GM18505 (cell line): ENCODE measurements at regions not wholly inside any gene's neighbourhood (a gene's known extent, or its start where the extent isn't known, plus 50 kb on each side); places are given as distances from the start of the nearest gene placed in this dataset.

ENCODE experiments used
- ATAC-seq: cut with Tn5 transposase; IDR thresholded peaks from one replicate; pipeline ENCODE4 v1.9.1; 2021; ENCODE audit not compliant: unreplicated experiment
- POLR2A ChIP-seq: IDR thresholded peaks from 4 replicates; pipeline ENCODE4 v1.6.1; 2011; ENCODE audit warnings: borderline replicate concordance; ENCODE audit not compliant: insufficient read depth, insufficient read length; ENCODE audit errors: extremely low read depth

DNA sequence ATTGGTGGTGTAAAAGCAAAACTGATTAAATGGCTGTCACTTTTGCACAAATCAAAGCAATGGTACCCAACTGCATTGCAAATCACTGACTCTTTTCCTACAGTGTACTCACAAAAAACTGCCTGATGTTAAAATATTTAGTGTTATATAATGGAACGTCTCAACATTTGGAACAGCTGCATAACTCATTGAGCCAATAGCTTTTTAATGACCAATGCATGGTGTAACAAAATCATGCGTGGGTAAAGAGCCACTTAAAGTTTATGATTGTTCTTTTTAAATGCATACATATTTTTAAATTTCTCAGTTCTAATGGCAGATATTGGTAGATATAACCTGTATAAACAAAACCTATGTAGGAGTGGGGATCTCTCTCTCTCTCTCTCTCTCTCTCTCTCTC lies 204.0 kb upstream of the MPHOSPH6 start:
- ATAC-seq = no peak
- no peak for TF ChIP-seq POLR2A

GRCh38 chr16:82370282-82370681 lies 200.3 kb upstream of the MPHOSPH6 start:
- ATAC-seq = no peak
- no peak for TF ChIP-seq POLR2A

DNA sequence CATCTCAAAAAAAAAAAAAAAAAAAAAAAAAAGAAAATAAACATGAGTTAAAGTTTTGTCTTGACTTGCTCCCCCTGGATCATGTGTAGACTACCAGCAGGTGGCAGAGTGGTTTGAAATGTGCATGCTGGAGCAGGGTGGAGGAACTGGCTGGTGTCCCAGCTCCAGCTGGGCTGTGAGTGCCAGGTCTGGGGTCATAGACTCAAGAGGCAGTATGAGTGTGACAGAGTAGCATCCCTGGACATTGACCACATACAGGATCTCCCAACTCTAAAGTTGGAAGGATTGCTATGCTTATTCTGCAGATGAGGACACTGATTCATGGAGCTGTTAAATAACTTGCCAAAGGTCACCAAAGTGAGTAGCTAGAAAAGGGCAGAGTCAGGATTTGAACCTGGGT lies 198.0 kb upstream of the MPHOSPH6 start:
- ATAC-seq = no peak
- TF ChIP-seq POLR2A = no peak

GRCh38 chr16:82366462-82366861 lies 196.4 kb upstream of the MPHOSPH6 start:
- ATAC-seq = no peak
- TF ChIP-seq POLR2A = no peak

- no peak for ATAC-seq
- TF ChIP-seq POLR2A = no peak
These were observed 194.7 kb upstream of the MPHOSPH6 start for GRCh38 chr16:82364690-82365089.

DNA sequence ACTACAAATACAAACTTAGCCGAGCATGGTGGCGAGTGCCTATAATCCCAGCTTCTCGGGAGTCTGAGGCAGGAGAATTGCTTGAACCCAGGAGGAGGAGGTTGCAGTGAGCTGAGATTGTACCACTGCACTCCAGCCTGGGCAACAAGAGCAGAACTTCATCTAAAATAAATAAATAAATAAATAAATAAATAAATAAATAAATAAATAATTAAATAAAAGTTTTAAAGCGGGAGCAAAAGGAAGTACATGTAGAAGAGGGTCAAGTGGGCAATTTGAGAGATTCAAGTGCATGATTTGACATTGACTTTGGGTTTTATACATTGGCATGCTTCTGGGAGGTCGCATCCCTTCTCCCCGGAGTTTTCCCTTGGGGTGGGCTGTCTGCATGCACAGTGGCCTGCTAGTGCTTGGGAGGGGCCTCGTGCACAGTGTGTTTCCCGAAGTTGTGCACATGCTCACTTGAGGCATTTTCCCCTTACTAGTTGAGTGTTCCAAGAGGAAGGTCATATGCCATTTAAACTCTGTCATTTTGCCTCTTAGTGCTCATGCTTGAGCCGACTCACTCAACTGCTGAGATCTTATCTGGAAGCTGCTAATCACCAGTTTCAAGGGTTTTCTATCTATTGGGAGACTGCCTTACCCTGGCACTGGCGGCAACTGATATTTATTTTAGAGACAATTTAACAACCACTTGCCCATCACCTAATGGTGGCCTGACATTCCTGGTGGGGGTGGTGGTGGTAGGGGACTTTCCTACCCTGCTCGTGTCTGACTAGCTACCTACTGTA lies 193.2 kb upstream of the MPHOSPH6 start:
- no peak for TF ChIP-seq POLR2A
- no peak for ATAC-seq

GRCh38 chr16:82361885-82362284 lies 191.9 kb upstream of the MPHOSPH6 start:
- TF ChIP-seq POLR2A = no peak
- no peak for ATAC-seq

DNA sequence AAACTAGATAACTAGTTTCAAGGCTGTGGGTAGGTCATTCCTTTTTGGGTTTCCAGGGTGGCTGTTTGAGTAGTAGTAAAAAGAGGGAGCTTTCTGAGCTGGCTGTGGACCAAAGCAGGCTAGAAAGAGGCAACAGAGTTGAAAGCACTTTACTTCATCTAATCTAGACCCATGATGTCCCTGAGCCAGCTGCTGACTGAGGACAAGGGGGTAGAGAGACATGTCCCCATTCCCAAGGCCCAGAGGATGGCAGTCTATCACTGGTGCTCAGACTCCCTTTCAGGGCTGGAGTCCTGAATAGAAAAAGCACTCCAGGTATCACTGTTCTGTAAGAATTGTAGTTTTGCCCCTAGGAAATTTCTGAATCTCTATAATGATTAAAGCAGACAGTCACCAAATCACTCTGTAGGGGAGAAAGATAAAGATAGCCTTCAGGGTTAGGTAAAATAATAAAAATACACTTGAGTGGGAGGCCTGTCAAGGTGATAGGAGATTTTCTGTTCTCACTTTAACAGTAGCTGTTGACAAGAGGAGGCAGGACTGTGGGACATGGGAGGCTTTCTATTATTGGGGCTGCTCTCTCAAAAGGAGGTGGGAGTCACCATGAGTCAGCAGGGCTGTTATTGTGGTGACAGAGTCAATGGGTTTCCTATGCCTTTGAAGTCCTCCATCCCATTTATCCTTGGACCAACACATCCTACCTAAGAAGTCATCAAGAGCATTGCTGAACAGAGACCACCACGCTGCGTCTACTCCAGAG lies 190.2 kb upstream of the MPHOSPH6 start:
- no peak for TF ChIP-seq POLR2A
- ATAC-seq = no peak

DNA sequence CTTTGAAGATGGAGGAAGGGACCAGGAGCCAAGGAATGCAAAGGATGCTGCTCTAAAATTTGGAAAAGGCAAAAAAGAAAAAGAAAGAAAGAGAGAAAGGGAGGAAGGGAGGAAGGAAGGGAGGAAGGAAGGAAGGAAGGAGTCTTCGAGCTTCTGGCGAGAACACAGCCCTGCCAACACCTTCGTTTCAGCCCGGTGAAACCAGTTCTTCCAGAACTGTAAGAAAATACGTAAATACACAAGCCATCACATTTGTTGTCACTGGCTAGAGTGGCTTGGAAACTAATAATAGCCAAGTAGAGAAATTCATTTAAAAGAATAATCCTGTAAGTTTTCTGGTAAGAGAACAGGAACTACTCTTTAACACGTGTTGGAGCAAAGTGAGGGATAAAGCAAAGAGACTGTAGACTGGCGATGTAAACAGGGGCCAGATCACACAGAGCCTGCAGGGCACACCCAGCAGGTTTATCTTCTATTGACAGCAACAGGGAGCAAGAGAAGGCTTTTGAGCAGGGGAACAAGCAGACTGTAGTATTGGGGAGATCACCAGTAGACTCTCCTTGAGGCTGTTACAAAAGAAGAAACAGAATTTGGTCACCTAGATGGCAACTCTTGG lies 188.7 kb upstream of the MPHOSPH6 start:
- no peak for TF ChIP-seq POLR2A
- ATAC-seq = no peak

- no peak for ATAC-seq
- no peak for TF ChIP-seq POLR2A
These were observed 188.1 kb upstream of the MPHOSPH6 start for GRCh38 chr16:82358161-82358560.

GRCh38 chr16:82357237-82357636 lies 187.2 kb upstream of the MPHOSPH6 start:
- no peak for TF ChIP-seq POLR2A
- ATAC-seq = no peak

DNA sequence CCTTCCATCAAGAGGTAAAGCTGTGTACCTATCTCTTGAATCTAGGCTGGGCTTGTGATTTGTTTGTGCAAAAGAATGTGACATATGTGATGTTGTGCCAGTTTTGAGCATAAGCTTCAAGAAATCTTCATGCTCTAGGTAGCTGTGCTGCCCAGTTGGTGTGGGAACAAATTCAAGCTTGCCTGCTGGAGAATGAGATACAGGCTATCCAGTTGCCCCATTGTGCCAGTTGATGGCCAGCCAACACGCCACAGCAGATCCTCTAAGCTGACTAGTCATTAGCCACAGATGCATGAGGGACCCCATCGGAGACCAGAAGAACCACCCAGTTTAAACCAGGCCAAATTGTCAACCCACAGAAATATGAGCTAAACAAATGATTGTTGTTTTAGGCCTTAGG lies 180.5 kb upstream of the MPHOSPH6 start:
- no peak for ATAC-seq
- TF ChIP-seq POLR2A = no peak

DNA sequence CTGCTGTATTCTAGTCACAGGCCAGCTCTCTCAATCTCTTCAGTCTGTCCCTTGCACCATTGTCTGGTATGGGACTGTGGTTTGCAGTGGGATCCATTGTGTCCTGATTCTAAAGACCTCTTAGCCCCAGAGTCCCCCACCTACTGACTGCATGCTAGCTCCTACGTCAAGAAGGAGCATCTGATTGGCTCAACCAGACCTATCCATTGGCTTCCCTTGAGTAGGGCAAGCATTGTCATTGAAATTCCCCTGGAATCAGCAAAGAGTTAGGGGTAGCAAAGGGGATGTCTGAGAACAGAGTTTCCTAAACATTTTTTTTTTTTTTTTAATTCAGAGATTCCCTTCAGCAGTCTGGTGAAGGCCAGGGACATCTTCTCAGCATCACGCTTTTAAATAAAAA lies 175.3 kb upstream of the MPHOSPH6 start:
- no peak for TF ChIP-seq POLR2A
- ATAC-seq = no peak

DNA sequence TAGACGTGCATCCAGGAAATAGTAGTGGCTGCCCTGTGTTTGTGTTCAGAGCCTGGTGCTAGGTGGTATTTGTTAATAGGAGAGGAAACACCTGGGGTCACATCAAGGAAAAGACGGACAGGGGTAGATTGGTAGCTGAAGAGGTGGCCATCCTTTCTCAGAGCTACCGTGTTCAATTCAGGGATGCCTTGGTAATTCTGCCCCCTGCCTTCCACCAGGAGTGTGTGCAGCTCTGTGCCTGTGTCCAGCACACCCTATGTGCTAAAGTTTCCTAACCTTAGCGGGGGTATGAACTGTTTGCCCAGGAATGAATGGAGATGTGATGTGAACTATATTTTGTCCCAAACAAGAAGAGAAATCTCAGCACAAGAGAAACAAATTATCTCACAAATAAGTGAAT lies 174.1 kb upstream of the MPHOSPH6 start:
- ATAC-seq = no peak
- TF ChIP-seq POLR2A = no peak
